WTC11 (cell line): ENCODE measurements at regions not wholly inside any gene's neighbourhood (a gene's known extent, or its start where the extent isn't known, plus 50 kb on each side); places are given as distances from the start of the nearest gene placed in this dataset.
A peak's percentile ranks its signal among the peaks of the same experiment; 100 is the strongest.

Experiments used
- ATAC-seq: fragments of 200-7000 bp; cut with Tn5 transposase; 2 replicates; pipeline ENCODE4 v1.10.0; 2021; ENCODE audit warnings: mild to moderate bottlenecking, moderate library complexity
- CTCF ChIA-PET: fragments of 300-600 bp; sonication (Branson Sonifier 250); formaldehyde crosslinking; loops from one replicate; lab custom pipeline; 2021; ENCODE audit warnings: antibody characterized with exemption; lab: Charles Lee
- POLR2A ChIA-PET: fragments of 350-600 bp; sonication (Branson Sonifier 250); formaldehyde crosslinking; loops from one replicate; lab custom pipeline; 2021; ENCODE audit warnings: antibody characterized with exemption; lab: Charles Lee
- DNase-seq: peaks from one replicate; pipeline ENCODE4 v3.0.0; 2021; ENCODE audit warnings: low spot score
- H3K27ac Mint-ChIP-seq: 2 replicates; pipeline ENCODE4 v1.8.0; 2021; ENCODE audit warnings: mixed read lengths
- H3K27me3 Mint-ChIP-seq: 2 replicates; pipeline ENCODE4 v1.8.0; 2021; ENCODE audit warnings: low read depth, mild to moderate bottlenecking, moderate library complexity, mixed read lengths
- H3K36me3 Mint-ChIP-seq: 2 replicates; pipeline ENCODE4 v1.8.0; 2021; ENCODE audit warnings: mixed read lengths
- H3K4me1 Mint-ChIP-seq: 2 replicates; pipeline ENCODE4 v1.8.0; 2022; ENCODE audit warnings: mixed read lengths
- H3K4me3 Mint-ChIP-seq: 2 replicates; pipeline ENCODE4 v1.8.0; 2021; ENCODE audit warnings: mild to moderate bottlenecking, moderate library complexity, mixed read lengths
- H3K9me3 Mint-ChIP-seq: 2 replicates; pipeline ENCODE4 v1.8.0; 2021; ENCODE audit warnings: mixed read lengths
- AR ChIP-seq: fragments of 250-450 bp; sonication (Bioruptor Pico); IDR thresholded peaks from 2 replicates; pipeline ENCODE4 v1.9.0; 2021; ENCODE audit warnings: mild to moderate bottlenecking
- ARID4B ChIP-seq: sonication (generic); formaldehyde crosslinking; IDR thresholded peaks from 2 replicates; pipeline ENCODE4 v1.8.0; 2023; ENCODE audit warnings: missing genetic modification reagents, mild to moderate bottlenecking, borderline replicate concordance
- CTCF ChIP-seq: fragments of 200-600 bp; IDR thresholded peaks from 2 replicates; pipeline ENCODE4 v1.8.0; 2022; ENCODE audit warnings: antibody characterized with exemption
- E2F5 ChIP-seq: sonication (generic); formaldehyde crosslinking; IDR thresholded peaks from 2 replicates; pipeline ENCODE4 v1.8.1; 2022; ENCODE audit warnings: mild to moderate bottlenecking, moderate library complexity, missing genetic modification reagents
- ELF4 ChIP-seq: sonication (generic); formaldehyde crosslinking; IDR thresholded peaks from 2 replicates; pipeline ENCODE4 v1.8.1; 2022; ENCODE audit warnings: low read depth, mild to moderate bottlenecking, moderate library complexity, missing genetic modification reagents
- FOXP1 ChIP-seq: sonication (generic); formaldehyde crosslinking; IDR thresholded peaks from 2 replicates; pipeline ENCODE4 v1.8.0; 2022; ENCODE audit warnings: missing genetic modification reagents, mild to moderate bottlenecking, moderate library complexity, borderline replicate concordance
- FOXP4 ChIP-seq: sonication (generic); formaldehyde crosslinking; IDR thresholded peaks from 2 replicates; pipeline ENCODE4 v1.8.0; 2022; ENCODE audit warnings: mild to moderate bottlenecking, missing genetic modification reagents
- MLX ChIP-seq: sonication (generic); formaldehyde crosslinking; IDR thresholded peaks from 2 replicates; pipeline ENCODE4 v1.8.1; 2023; ENCODE audit warnings: mild to moderate bottlenecking, missing genetic modification reagents, moderate library complexity
- MXD4 ChIP-seq: fragments of 250-450 bp; sonication (Bioruptor Pico); IDR thresholded peaks from 2 replicates; pipeline ENCODE4 v1.8.0; 2021; ENCODE audit warnings: mild to moderate bottlenecking, moderate library complexity, borderline replicate concordance
- NFYB ChIP-seq: sonication (generic); formaldehyde crosslinking; conservative IDR thresholded peaks from 2 replicates; pipeline ENCODE4 v1.8.0; 2022; ENCODE audit warnings: low read depth, missing genetic modification reagents
- RORB ChIP-seq: fragments of 250-450 bp; sonication (Bioruptor Pico); IDR thresholded peaks from 2 replicates; pipeline ENCODE4 v1.9.0; 2021; ENCODE audit warnings: mild to moderate bottlenecking
- TP53 ChIP-seq: sonication (generic); formaldehyde crosslinking; IDR thresholded peaks from 2 replicates; pipeline ENCODE4 v1.8.1; 2023; ENCODE audit warnings: mild to moderate bottlenecking, missing genetic modification reagents
- USF1 ChIP-seq: sonication (generic); formaldehyde crosslinking; IDR thresholded peaks from 2 replicates; pipeline ENCODE4 v1.8.0; 2022; ENCODE audit warnings: mild to moderate bottlenecking, missing genetic modification reagents
- USF2 ChIP-seq: sonication (generic); formaldehyde crosslinking; IDR thresholded peaks from 2 replicates; pipeline ENCODE4 v1.8.1; 2023; ENCODE audit warnings: mild to moderate bottlenecking, missing genetic modification reagents, moderate library complexity
- ZNF138 ChIP-seq: sonication (generic); formaldehyde crosslinking; conservative IDR thresholded peaks from 2 replicates; pipeline ENCODE4 v1.8.1; 2022; ENCODE audit warnings: mild to moderate bottlenecking, moderate library complexity, missing genetic modification reagents
- ZNF396 ChIP-seq: fragments of 250-450 bp; sonication (Bioruptor Pico); IDR thresholded peaks from 2 replicates; pipeline ENCODE4 v1.8.0; 2021; ENCODE audit warnings: mild to moderate bottlenecking, moderate library complexity, borderline replicate concordance
- ZNF416 ChIP-seq: fragments of 250-450 bp; sonication (Bioruptor Pico); IDR thresholded peaks from 2 replicates; pipeline ENCODE4 v1.9.0; 2021; ENCODE audit warnings: mild to moderate bottlenecking, inconsistent platforms

GRCh38 chr12:66060163-66060907, 70.2 kb downstream of the LLPH start:
- H3K27ac Mint-ChIP-seq: peak overlapping the region; percentile 9; the same call in 1 of the 2 replicates
- H3K4me1 Mint-ChIP-seq: peaks cover 50% of the 10 kb centered on the region
- no peak overlapping the region for H3K4me3 Mint-ChIP-seq
- ATAC-seq: no peak
- DNase-seq: no peak
- H3K27me3 Mint-ChIP-seq: no peaks in the 10 kb centered on the region
- no peaks in the 10 kb centered on the region for H3K36me3 Mint-ChIP-seq
- ChIA-PET POLR2A (no interaction called here), CTCF (no interaction called here)
- TF ChIP-seq RORB (CRISPR knock-in tag) (no peak), NFYB (CRISPR knock-in tag) (no peak), E2F5 (CRISPR knock-in tag) (no peak), ZNF138 (CRISPR knock-in tag) (no peak), CTCF (no peak), ZNF416 (CRISPR knock-in tag) (no peak), USF2 (no peak), FOXP4 (CRISPR knock-in tag) (no peak), AR (CRISPR knock-in tag) (no peak), ZNF396 (CRISPR knock-in tag) (no peak), USF1 (CRISPR knock-in tag) (no peak), FOXP1 (no peak), TP53 (CRISPR knock-in tag) (no peak), MLX (CRISPR knock-in tag) (no peak), ARID4B (CRISPR knock-in tag) (no peak), MXD4 (no peak), ELF4 (CRISPR knock-in tag) (no peak)
- no peaks in the 10 kb centered on the region for H3K9me3 Mint-ChIP-seq
